B cell (primary cell): ENCODE measurements at regions not wholly inside any gene's neighbourhood (a gene's known extent, or its start where the extent isn't known, plus 50 kb on each side); places are given as distances from the start of the nearest gene placed in this dataset.

Experiments
- ATAC-seq: fragments of 200-7000 bp; cut with Tn5 transposase; one replicate; pipeline ENCODE4 v1.10.0; 2021; ENCODE audit warnings: low read depth, mild to moderate bottlenecking, moderate number of reproducible peaks, moderate library complexity
- CTCF ChIA-PET: fragments of 350-600 bp; sonication (Branson Sonifier 250); formaldehyde crosslinking; loops from one replicate; lab custom pipeline; 2021; ENCODE audit warnings: antibody characterized with exemption, inconsistent platforms; lab: Charles Lee
- POLR2A ChIA-PET: fragments of 350-600 bp; sonication (Branson Sonifier 250); formaldehyde crosslinking; loops from one replicate; lab custom pipeline; 2021; ENCODE audit warnings: antibody characterized with exemption; lab: Charles Lee
- DNase-seq: peaks from one replicate; pipeline ENCODE4 v3.0.0; 2013
- H2AFZ ChIP-seq: 2 replicates; pipeline ENCODE4 v1.6.1; 2012; ENCODE audit warnings: mild to moderate bottlenecking, low read depth, low read length; ENCODE audit not compliant: insufficient read depth, poor library complexity, severe bottlenecking
- H3K27ac ChIP-seq, 2 donors: 1 replicate in 1 of 2; 2 replicates in 1 of 2; pipeline ENCODE4 v1.5.1; 2012 to 2013; ENCODE audit warnings: low read length in 2 of 2, mild to moderate bottlenecking in 2 of 2, moderate library complexity in 1 of 2
- H3K27me3 ChIP-seq, 4 experiments: fragments of 200-600 bp in 1 of 4; sonication (generic) in 1 of 4; replicated peaks in 1 of 4; 1 replicate in 2 of 4; 2 replicates in 2 of 4; pipeline versions ENCODE4 v1.6.1 to v1.7.0; 2013 to 2016; ENCODE audit warnings: low read length in 3 of 4, mild to moderate bottlenecking in 2 of 4, mixed read lengths in 1 of 4, moderate library complexity in 1 of 4; ENCODE audit not compliant: insufficient read depth in 4 of 4, control insufficient read depth in 3 of 4; ENCODE audit errors: control extremely low read depth in 1 of 4
- H3K36me3 ChIP-seq, 2 experiments: replicated peaks in 1 of 2; 1 replicate in 1 of 2; 2 replicates in 1 of 2; pipeline versions ENCODE4 v1.6.1 to v1.7.1; 2013; ENCODE audit warnings: low read length in 1 of 2; ENCODE audit not compliant: insufficient read depth in 2 of 2, control insufficient read depth in 1 of 2; ENCODE audit errors: control extremely low read depth in 1 of 2, extremely low read depth in 1 of 2
- H3K4me1 ChIP-seq, 2 donors: fragments of 200-600 bp in 1 of 2; sonication (generic) in 1 of 2; 1 replicate in 1 of 2; 2 replicates in 1 of 2; pipeline versions ENCODE4 v1.5.1 to v1.6.1; 2013 to 2017; ENCODE audit warnings: low read length in 2 of 2; ENCODE audit not compliant: control insufficient read depth in 2 of 2, insufficient read depth in 2 of 2
- H3K4me2 ChIP-seq: replicated peaks from 2 replicates; pipeline ENCODE3; 2012; ENCODE audit warnings: mild to moderate bottlenecking, low read depth, low read length; ENCODE audit not compliant: poor library complexity, severe bottlenecking
- H3K4me3 ChIP-seq, 5 experiments: fragments of 200-600 bp in 1 of 5; sonication (generic) in 1 of 5; 1 replicate in 3 of 5; 2 replicates in 2 of 5; pipeline versions ENCODE4 v1.5.1 to v1.7.0; 2011 to 2016; ENCODE audit warnings: low read length in 4 of 5, mild to moderate bottlenecking in 4 of 5, low read depth in 2 of 5, control low read depth in 1 of 5, moderate library complexity in 1 of 5; ENCODE audit not compliant: insufficient read depth in 1 of 5; ENCODE audit errors: control extremely low read depth in 1 of 5, extremely low read depth in 1 of 5
- H3K79me2 ChIP-seq: fragments of 200-600 bp; sonication (generic); one replicate; pipeline ENCODE4 v1.6.0; 2016; ENCODE audit warnings: low read length; ENCODE audit not compliant: control insufficient read depth, insufficient read depth
- H3K9ac ChIP-seq: fragments of 200-600 bp; sonication (generic); 2 replicates; pipeline ENCODE4 v1.6.1; 2017; ENCODE audit warnings: mild to moderate bottlenecking, low read length, moderate library complexity
- H3K9me3 ChIP-seq, 3 donors: one replicate each; pipeline versions ENCODE4 v1.6.1 to v1.7.1; 2013; ENCODE audit warnings: low read length in 2 of 3; ENCODE audit not compliant: control insufficient read depth in 2 of 3, insufficient read depth in 1 of 3; ENCODE audit errors: control extremely low read depth in 1 of 3
- H4K20me1 ChIP-seq: 2 replicates; pipeline ENCODE4 v1.6.0; 2012; ENCODE audit warnings: mild to moderate bottlenecking, low read length; ENCODE audit not compliant: insufficient read depth, control insufficient read depth, poor library complexity, severe bottlenecking
- H3K27ac Mint-ChIP-seq: one replicate; pipeline ENCODE4 v1.8.0; 2021; ENCODE audit warnings: mixed read lengths
- H3K27me3 Mint-ChIP-seq: one replicate; pipeline ENCODE4 v1.8.0; 2021; ENCODE audit warnings: mixed read lengths
- H3K4me1 Mint-ChIP-seq: one replicate; pipeline ENCODE4 v1.8.0; 2021; ENCODE audit warnings: mixed read lengths
- H3K4me3 Mint-ChIP-seq: one replicate; pipeline ENCODE4 v1.8.0; 2021; ENCODE audit warnings: mixed read lengths
- H3K9me3 Mint-ChIP-seq: one replicate; pipeline ENCODE4 v1.8.0; 2022; ENCODE audit warnings: mixed read lengths; ENCODE audit not compliant: insufficient read depth
- CTCF ChIP-seq: fragments of 200-600 bp; IDR thresholded peaks from one replicate; pipeline ENCODE4 v1.8.0; 2022; ENCODE audit warnings: antibody characterized with exemption, mild to moderate bottlenecking
- EZH2 ChIP-seq: IDR thresholded peaks from 2 replicates; pipeline ENCODE4 v1.6.1; 2012; ENCODE audit warnings: borderline replicate concordance, low read depth, mild to moderate bottlenecking, moderate library complexity, low read length; ENCODE audit not compliant: insufficient read depth, poor library complexity, severe bottlenecking
- WGBS: methylation state at CpG from one replicate; pipeline ENCODE4 v1.1.5; 2013; ENCODE audit warnings: missing lambda C conversion rate; ENCODE audit not compliant: insufficient coverage; 5-methylcytosine and 5-hydroxymethylcytosine counted together
- intact Hi-C: fragments of 100-400 bp; cut with micrococcal nuclease; formaldehyde crosslinking; loops from one replicate; pipeline ENCODE4 v1.10.0; 2022

- H2AFZ ChIP-seq, result no peak overlapping the region
- ATAC-seq (no peak), DNase-seq (no peak)
- H3K27ac Mint-ChIP-seq, result no peak overlapping the region
- H3K27me3 Mint-ChIP-seq, result no peaks in the 10 kb centered on the region
- intact Hi-C loops, result no loop called here
- H3K4me3 Mint-ChIP-seq, result no peak overlapping the region
- H3K4me1 Mint-ChIP-seq, result no peaks in the 10 kb centered on the region
- no peak overlapping the region for H3K27ac ChIP-seq
- H3K4me3 ChIP-seq, result no peak overlapping the region
- no peak overlapping the region for H3K9ac ChIP-seq
- no peaks in the 10 kb centered on the region for H4K20me1 ChIP-seq
- H3K9me3 ChIP-seq, result no peaks in the 10 kb centered on the region
- ChIA-PET POLR2A (no interaction called here), CTCF (no interaction called here)
- H3K36me3 ChIP-seq, result no peaks in the 10 kb centered on the region
- no peaks in the 10 kb centered on the region for H3K27me3 ChIP-seq
- WGBS, result 17% methylated on average over 1 of the region's 2 CpGs
- H3K4me1 ChIP-seq, result no peaks in the 10 kb centered on the region
- no peak overlapping the region for H3K4me2 ChIP-seq
- TF ChIP-seq EZH2 (no peak), CTCF (no peak)
- H3K9me3 Mint-ChIP-seq, result peaks cover 2% of the 10 kb centered on the region
- H3K79me2 ChIP-seq, result no peaks in the 10 kb centered on the region
Observed at GRCh38 chr6:19424853-19425252, 412.3 kb upstream of the ID4 start.

GRCh38 chr6:19427548-19427947, 409.6 kb upstream of the ID4 start:
- Mint-ChIP-seq H3K4me3 (no peak overlapping the region), H3K27me3 (no peaks in the 10 kb centered on the region), H3K4me1 (no peaks in the 10 kb centered on the region), H3K27ac (no peak overlapping the region), H3K9me3 (peaks cover 2% of the 10 kb centered on the region)
- no peaks in the 10 kb centered on the region for H3K79me2 ChIP-seq
- H3K9ac ChIP-seq, result no peak overlapping the region
- H3K4me3 ChIP-seq, result no peak overlapping the region
- no peak overlapping the region for H3K4me2 ChIP-seq
- H3K9me3 ChIP-seq, result no peaks in the 10 kb centered on the region
- CTCF ChIA-PET, result no interaction called here
- H3K27ac ChIP-seq, result no peak overlapping the region
- H4K20me1 ChIP-seq, result no peaks in the 10 kb centered on the region
- no CpG with 5 or more reads among the region's 1 CpG for WGBS
- ATAC-seq, result no peak
- no peaks in the 10 kb centered on the region for H3K4me1 ChIP-seq
- TF ChIP-seq CTCF (no peak), EZH2 (no peak)
- DNase-seq, result no peak
- no peaks in the 10 kb centered on the region for H3K27me3 ChIP-seq
- no peaks in the 10 kb centered on the region for H3K36me3 ChIP-seq
- POLR2A ChIA-PET, result no interaction called here
- intact Hi-C loops, result no loop called here
- H2AFZ ChIP-seq, result no peak overlapping the region
